ENCODE measurements at regions not wholly inside any gene's neighbourhood (a gene's known extent, or its start where the extent isn't known, plus 50 kb on each side); places are given as distances from the start of the nearest gene placed in this dataset.
A peak's percentile ranks its signal among the peaks of the same experiment; 100 is the strongest.

DNA sequence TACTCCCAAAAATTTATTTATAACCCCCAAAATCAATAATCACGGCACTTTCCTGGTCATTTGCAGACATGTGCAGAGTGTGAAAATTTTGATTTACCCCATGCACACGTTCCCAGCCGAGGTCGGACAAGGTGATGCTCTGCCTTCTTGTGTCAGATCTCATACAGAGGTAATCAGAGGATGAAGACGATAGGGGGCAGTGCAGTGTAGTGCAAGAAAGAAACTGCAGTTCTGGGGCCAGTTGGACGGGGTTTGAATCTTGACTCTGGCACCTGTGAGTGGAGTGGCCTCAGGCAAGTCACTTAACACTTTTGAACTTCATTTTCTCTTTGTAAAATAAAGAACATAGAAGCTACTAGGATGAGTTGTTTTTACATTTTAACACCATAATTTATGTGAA lies 88.4 kb downstream of the FRMPD3 start:
- Histone ChIP-seq H3K4me1 (peaks cover 9% of the 10 kb centered on the region), H3K27ac (no peak overlapping the region), H3F3A (ENCODE audit: low read depth) (no peaks in the 10 kb centered on the region), H4K20me1 (ENCODE audit: low read depth) (no peaks in the 10 kb centered on the region), H3K9me3 (ENCODE audit: low read depth) (no peaks in the 10 kb centered on the region), H3K4me2 (no peak overlapping the region), H3K4me3 (no peak overlapping the region), H3K9ac (no peak overlapping the region), H3K36me3 (no peaks in the 10 kb centered on the region), H3K27me3 (no peaks in the 10 kb centered on the region), H3K79me2 (ENCODE audit: low read depth) (no peaks in the 10 kb centered on the region), H2AFZ (replicated peaks) (no peak overlapping the region)
- no peak for TF ChIP-seq EZH2phosphoT487 (IDR thresholded peaks at IDR 0.05)
- TF ChIP-seq, protein P1, sequence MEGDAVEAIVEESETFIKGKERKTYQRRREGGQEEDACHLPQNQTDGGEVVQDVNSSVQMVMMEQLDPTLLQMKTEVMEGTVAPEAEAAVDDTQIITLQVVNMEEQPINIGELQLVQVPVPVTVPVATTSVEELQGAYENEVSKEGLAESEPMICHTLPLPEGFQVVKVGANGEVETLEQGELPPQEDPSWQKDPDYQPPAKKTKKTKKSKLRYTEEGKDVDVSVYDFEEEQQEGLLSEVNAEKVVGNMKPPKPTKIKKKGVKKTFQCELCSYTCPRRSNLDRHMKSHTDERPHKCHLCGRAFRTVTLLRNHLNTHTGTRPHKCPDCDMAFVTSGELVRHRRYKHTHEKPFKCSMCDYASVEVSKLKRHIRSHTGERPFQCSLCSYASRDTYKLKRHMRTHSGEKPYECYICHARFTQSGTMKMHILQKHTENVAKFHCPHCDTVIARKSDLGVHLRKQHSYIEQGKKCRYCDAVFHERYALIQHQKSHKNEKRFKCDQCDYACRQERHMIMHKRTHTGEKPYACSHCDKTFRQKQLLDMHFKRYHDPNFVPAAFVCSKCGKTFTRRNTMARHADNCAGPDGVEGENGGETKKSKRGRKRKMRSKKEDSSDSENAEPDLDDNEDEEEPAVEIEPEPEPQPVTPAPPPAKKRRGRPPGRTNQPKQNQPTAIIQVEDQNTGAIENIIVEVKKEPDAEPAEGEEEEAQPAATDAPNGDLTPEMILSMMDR (IDR thresholded peaks at IDR 0.05), result peak; percentile 73
- TF ChIP-seq EZH2 (IDR thresholded peaks at IDR 0.05), result no peak
- no peaks in the 10 kb centered on the region for H3K27me3 Mint-ChIP-seq (ENCODE audit: insufficient read depth, low read depth)
- peak; percentile 72 for DNase-seq (ENCODE audit: low spot score)
- no peak overlapping the region for H3K4me3 Mint-ChIP-seq
- H3K4me1 Mint-ChIP-seq, result peaks cover 9% of the 10 kb centered on the region
- no peaks in the 10 kb centered on the region for H3K36me3 Mint-ChIP-seq
- H3K9me3 Mint-ChIP-seq, result no peaks in the 10 kb centered on the region
- no peak overlapping the region for H3K27ac Mint-ChIP-seq

DNA sequence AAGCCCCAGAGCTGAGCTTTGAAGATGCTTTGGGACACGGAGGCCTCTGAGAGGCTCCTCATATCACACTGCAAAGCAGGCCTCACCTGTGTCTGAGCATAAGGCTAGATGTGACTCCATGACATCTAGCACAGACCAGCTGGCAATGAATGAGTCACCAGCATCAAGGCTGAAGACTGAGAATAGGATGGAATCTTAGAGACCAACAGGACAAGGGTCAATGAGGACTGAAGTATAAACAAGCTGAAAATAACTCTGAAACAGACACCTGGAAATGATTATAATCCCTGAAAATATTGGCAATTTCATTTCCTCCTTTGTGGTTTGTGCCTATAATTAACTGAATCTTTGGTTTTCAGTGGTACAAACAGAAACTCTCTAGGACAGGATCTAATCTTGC lies 87.1 kb upstream of the PRPS1 start:
- Histone ChIP-seq H3K4me3 (no peak overlapping the region), H2AFZ (replicated peaks) (no peak overlapping the region), H4K20me1 (ENCODE audit: low read depth) (no peaks in the 10 kb centered on the region), H3K36me3 (no peaks in the 10 kb centered on the region), H3K4me1 (peaks cover 9% of the 10 kb centered on the region), H3K27ac (no peak overlapping the region), H3F3A (ENCODE audit: low read depth) (no peaks in the 10 kb centered on the region), H3K79me2 (ENCODE audit: low read depth) (no peaks in the 10 kb centered on the region), H3K9me3 (ENCODE audit: low read depth) (no peaks in the 10 kb centered on the region), H3K4me2 (no peak overlapping the region), H3K27me3 (no peaks in the 10 kb centered on the region), H3K9ac (no peak overlapping the region)
- DNase-seq (ENCODE audit: low spot score), result no peak
- no peaks in the 10 kb centered on the region for H3K9me3 Mint-ChIP-seq
- H3K4me1 Mint-ChIP-seq, result peaks cover 13% of the 10 kb centered on the region
- H3K4me3 Mint-ChIP-seq, result no peak overlapping the region
- H3K36me3 Mint-ChIP-seq, result peaks cover under 1% of the 10 kb centered on the region
- H3K27ac Mint-ChIP-seq, result no peak overlapping the region
- peaks cover 5% of the 10 kb centered on the region for H3K27me3 Mint-ChIP-seq (ENCODE audit: insufficient read depth, low read depth)
- TF ChIP-seq EZH2phosphoT487 (IDR thresholded peaks at IDR 0.05) (no peak), EZH2 (IDR thresholded peaks at IDR 0.05) (no peak)
- TF ChIP-seq, protein P1 (IDR thresholded peaks at IDR 0.05), result no peak

GRCh38 chrX:107542040-107542439 lies 86.3 kb upstream of the PRPS1 start:
- TF ChIP-seq EZH2 (IDR thresholded peaks at IDR 0.05), result no peak
- no peak for TF ChIP-seq EZH2phosphoT487 (IDR thresholded peaks at IDR 0.05)
- TF ChIP-seq, protein P1 (IDR thresholded peaks at IDR 0.05), result no peak
- Mint-ChIP-seq H3K9me3 (no peaks in the 10 kb centered on the region), H3K27ac (no peak overlapping the region), H3K27me3 (ENCODE audit: insufficient read depth, low read depth) (peaks cover 5% of the 10 kb centered on the region), H3K36me3 (peaks cover 4% of the 10 kb centered on the region), H3K4me3 (no peak overlapping the region), H3K4me1 (peaks cover 13% of the 10 kb centered on the region)
- no peak overlapping the region for H3K27ac ChIP-seq
- H3K27me3 ChIP-seq, result no peaks in the 10 kb centered on the region
- H3K36me3 ChIP-seq, result no peaks in the 10 kb centered on the region
- H3K79me2 ChIP-seq (ENCODE audit: low read depth), result no peaks in the 10 kb centered on the region
- peaks cover 9% of the 10 kb centered on the region for H3K4me1 ChIP-seq
- H3K9ac ChIP-seq, result no peak overlapping the region
- no peak overlapping the region for H3K4me3 ChIP-seq
- no peak overlapping the region for H3K4me2 ChIP-seq
- H3K9me3 ChIP-seq (ENCODE audit: low read depth), result no peaks in the 10 kb centered on the region
- H4K20me1 ChIP-seq (ENCODE audit: low read depth), result no peaks in the 10 kb centered on the region
- H3F3A ChIP-seq (ENCODE audit: low read depth), result no peaks in the 10 kb centered on the region
- DNase-seq (ENCODE audit: low spot score), result no peak
- peak overlapping the region; percentile 92 for H2AFZ ChIP-seq (replicated peaks)
